Activated CD4-positive, alpha-beta memory T cell treated with anti-CD3 and anti-CD28 coated beads for 36 hours (primary cell): ENCODE measurements at regions not wholly inside any gene's neighbourhood (a gene's known extent, or its start where the extent isn't known, plus 50 kb on each side); places are given as distances from the start of the nearest gene placed in this dataset.

Experiments used
- CTCF ChIA-PET: fragments of 350-600 bp; sonication (Branson Sonifier 250); formaldehyde crosslinking; loops from one replicate; lab custom pipeline; 2021; ENCODE audit warnings: antibody characterized with exemption, inconsistent platforms; lab: Charles Lee
- POLR2A ChIA-PET: fragments of 350-600 bp; sonication (Branson Sonifier 250); formaldehyde crosslinking; loops from one replicate; lab custom pipeline; 2021; ENCODE audit warnings: antibody characterized with exemption; lab: Charles Lee
- DNase-seq: peaks from one replicate; pipeline ENCODE4 v3.0.0-alpha.2; 2020
- H3K27ac Mint-ChIP-seq: one replicate; pipeline ENCODE4 v1.8.0; 2021; ENCODE audit warnings: mixed read lengths
- H3K27me3 Mint-ChIP-seq: one replicate; pipeline ENCODE4 v1.8.0; 2021; ENCODE audit warnings: mixed read lengths
- H3K36me3 Mint-ChIP-seq: one replicate; pipeline ENCODE4 v1.8.0; 2021; ENCODE audit warnings: mixed read lengths
- H3K4me1 Mint-ChIP-seq: one replicate; pipeline ENCODE4 v1.8.0; 2021; ENCODE audit warnings: low read depth, mixed read lengths
- H3K4me3 Mint-ChIP-seq: one replicate; pipeline ENCODE4 v1.8.0; 2021; ENCODE audit warnings: mild to moderate bottlenecking, mixed read lengths
- H3K9me3 Mint-ChIP-seq: one replicate; pipeline ENCODE4 v1.8.0; 2021; ENCODE audit warnings: mixed read lengths
- intact Hi-C: fragments of 100-400 bp; cut with micrococcal nuclease; formaldehyde crosslinking; loops from one replicate; pipeline ENCODE4 v1.15.1; 2023

GRCh38 chr13:78829821-78830220 lies 170.9 kb upstream of the OBI1 start:
- H3K36me3 Mint-ChIP-seq: no peaks in the 10 kb centered on the region
- peaks cover 2% of the 10 kb centered on the region for H3K27me3 Mint-ChIP-seq
- ChIA-PET CTCF (no interaction called here), POLR2A (no interaction called here)
- intact Hi-C loops: no loop called here
- no peak for DNase-seq
- no peaks in the 10 kb centered on the region for H3K4me1 Mint-ChIP-seq
- no peak overlapping the region for H3K4me3 Mint-ChIP-seq
- H3K9me3 Mint-ChIP-seq: no peaks in the 10 kb centered on the region
- no peak overlapping the region for H3K27ac Mint-ChIP-seq

- H3K4me1 Mint-ChIP-seq: no peaks in the 10 kb centered on the region
- CTCF ChIA-PET: no interaction called here
Observed at GRCh38 chr13:78827471-78827870, 168.5 kb upstream of the OBI1 start.

GRCh38 chr13:78826936-78827335 lies 168.0 kb upstream of the OBI1 start:
- Mint-ChIP-seq H3K36me3 (no peaks in the 10 kb centered on the region), H3K4me3 (no peak overlapping the region), H3K4me1 (no peaks in the 10 kb centered on the region), H3K27ac (no peak overlapping the region), H3K27me3 (no peaks in the 10 kb centered on the region), H3K9me3 (no peaks in the 10 kb centered on the region)
- no peak for DNase-seq
- ChIA-PET POLR2A (no interaction called here), CTCF (no interaction called here)
- intact Hi-C loops: no loop called here

More at GRCh38 chr13:78827471-78827870, 168.5 kb upstream of the OBI1 start:
- Mint-ChIP-seq H3K9me3 (no peaks in the 10 kb centered on the region), H3K36me3 (no peaks in the 10 kb centered on the region), H3K27ac (no peak overlapping the region), H3K27me3 (peaks cover under 1% of the 10 kb centered on the region), H3K4me3 (no peak overlapping the region)
- intact Hi-C loops: no loop called here
- POLR2A ChIA-PET: no interaction called here
- DNase-seq: no peak

- H3K27ac Mint-ChIP-seq: no peak overlapping the region
- intact Hi-C loops: no loop called here
- CTCF ChIA-PET: no interaction called here
- no peak for DNase-seq
- H3K4me3 Mint-ChIP-seq: no peak overlapping the region
- no peaks in the 10 kb centered on the region for H3K9me3 Mint-ChIP-seq
- no peaks in the 10 kb centered on the region for H3K4me1 Mint-ChIP-seq
- no peaks in the 10 kb centered on the region for H3K36me3 Mint-ChIP-seq
- H3K27me3 Mint-ChIP-seq: no peaks in the 10 kb centered on the region
- POLR2A ChIA-PET: no interaction called here
Observed at GRCh38 chr13:78826312-78826711, 167.4 kb upstream of the OBI1 start.

GRCh38 chr13:78820541-78820940 lies 161.6 kb upstream of the OBI1 start:
- peaks cover 1% of the 10 kb centered on the region for H3K27me3 Mint-ChIP-seq
- no peak overlapping the region for H3K27ac Mint-ChIP-seq
- H3K9me3 Mint-ChIP-seq: no peaks in the 10 kb centered on the region
- H3K36me3 Mint-ChIP-seq: no peaks in the 10 kb centered on the region
- intact Hi-C loops: no loop called here
- ChIA-PET POLR2A (no interaction called here), CTCF (no interaction called here)
- H3K4me3 Mint-ChIP-seq: no peak overlapping the region
- DNase-seq: no peak
- H3K4me1 Mint-ChIP-seq: no peaks in the 10 kb centered on the region

- Mint-ChIP-seq H3K9me3 (no peaks in the 10 kb centered on the region), H3K27ac (no peak overlapping the region), H3K36me3 (no peaks in the 10 kb centered on the region), H3K4me1 (no peaks in the 10 kb centered on the region), H3K27me3 (peaks cover 1% of the 10 kb centered on the region), H3K4me3 (no peak overlapping the region)
- intact Hi-C loops: no loop called here
- POLR2A ChIA-PET: no interaction called here
- no peak for DNase-seq
- CTCF ChIA-PET: no interaction called here
Observed at GRCh38 chr13:78816592-78816991, 157.6 kb upstream of the OBI1 start.

- CTCF ChIA-PET: no interaction called here
- Mint-ChIP-seq H3K9me3 (no peaks in the 10 kb centered on the region), H3K4me1 (no peaks in the 10 kb centered on the region), H3K27ac (no peak overlapping the region), H3K36me3 (no peaks in the 10 kb centered on the region), H3K4me3 (no peak overlapping the region), H3K27me3 (peaks cover 1% of the 10 kb centered on the region)
- intact Hi-C loops: no loop called here
- POLR2A ChIA-PET: no interaction called here
- DNase-seq: no peak
Observed at GRCh38 chr13:78816154-78816553, 157.2 kb upstream of the OBI1 start.

- Mint-ChIP-seq H3K36me3 (no peaks in the 10 kb centered on the region), H3K4me3 (no peak overlapping the region), H3K4me1 (no peaks in the 10 kb centered on the region), H3K27ac (no peak overlapping the region), H3K9me3 (no peaks in the 10 kb centered on the region), H3K27me3 (no peaks in the 10 kb centered on the region)
- no peak for DNase-seq
- ChIA-PET CTCF (no interaction called here), POLR2A (no interaction called here)
- intact Hi-C loops: no loop called here
Observed at GRCh38 chr13:78806457-78806856, 147.5 kb upstream of the OBI1 start.

- H3K4me3 Mint-ChIP-seq: no peak overlapping the region
- POLR2A ChIA-PET: no interaction called here
- no peak overlapping the region for H3K27ac Mint-ChIP-seq
- H3K9me3 Mint-ChIP-seq: no peaks in the 10 kb centered on the region
- H3K27me3 Mint-ChIP-seq: no peaks in the 10 kb centered on the region
- H3K36me3 Mint-ChIP-seq: no peaks in the 10 kb centered on the region
- CTCF ChIA-PET: no interaction called here
- intact Hi-C loops: no loop called here
- no peaks in the 10 kb centered on the region for H3K4me1 Mint-ChIP-seq
- no peak for DNase-seq
Observed at GRCh38 chr13:78802912-78803311, 144.0 kb upstream of the OBI1 start.

GRCh38 chr13:78787190-78787589 lies 128.2 kb upstream of the OBI1 start:
- H3K36me3 Mint-ChIP-seq: no peaks in the 10 kb centered on the region
- ChIA-PET POLR2A (interaction anchor here (0.6 kb wide), 1 partner anchor 254 kb away, joined by 3 read pairs; no protein-coding TSS in a partner anchor), CTCF (no interaction called here)
- no peaks in the 10 kb centered on the region for H3K27me3 Mint-ChIP-seq
- no peak for DNase-seq
- no peaks in the 10 kb centered on the region for H3K9me3 Mint-ChIP-seq
- H3K27ac Mint-ChIP-seq: no peak overlapping the region
- no peaks in the 10 kb centered on the region for H3K4me1 Mint-ChIP-seq
- H3K4me3 Mint-ChIP-seq: no peak overlapping the region
- intact Hi-C loops: no loop called here

- Mint-ChIP-seq H3K36me3 (no peaks in the 10 kb centered on the region), H3K27ac (no peak overlapping the region), H3K27me3 (no peaks in the 10 kb centered on the region), H3K4me1 (no peaks in the 10 kb centered on the region), H3K9me3 (no peaks in the 10 kb centered on the region), H3K4me3 (no peak overlapping the region)
- intact Hi-C loops: no loop called here
- ChIA-PET CTCF (no interaction called here), POLR2A (no interaction called here)
- DNase-seq: no peak
Observed at GRCh38 chr13:78786459-78786858, 127.5 kb upstream of the OBI1 start.

- Mint-ChIP-seq H3K4me1 (no peaks in the 10 kb centered on the region), H3K9me3 (no peaks in the 10 kb centered on the region), H3K27ac (no peak overlapping the region), H3K36me3 (no peaks in the 10 kb centered on the region), H3K27me3 (no peaks in the 10 kb centered on the region), H3K4me3 (no peak overlapping the region)
- intact Hi-C loops: no loop called here
- POLR2A ChIA-PET: no interaction called here
- DNase-seq: no peak
- CTCF ChIA-PET: no interaction called here
Observed at GRCh38 chr13:78785764-78786163, 126.8 kb upstream of the OBI1 start.

GRCh38 chr13:78784014-78784750 lies 125.2 kb upstream of the OBI1 start:
- Mint-ChIP-seq H3K9me3 (no peaks in the 10 kb centered on the region), H3K4me1 (no peaks in the 10 kb centered on the region)

More at GRCh38 chr13:78784014-78784750, 125.2 kb upstream of the OBI1 start:
- ChIA-PET POLR2A (no interaction called here), CTCF (no interaction called here)
- Mint-ChIP-seq H3K36me3 (no peaks in the 10 kb centered on the region), H3K27me3 (no peaks in the 10 kb centered on the region), H3K4me3 (no peak overlapping the region), H3K27ac (no peak overlapping the region)
- intact Hi-C loops: no loop called here
- DNase-seq: no peak
